IMR-90 (cell line): ENCODE measurements at regions not wholly inside any gene's neighbourhood (a gene's known extent, or its start where the extent isn't known, plus 50 kb on each side); places are given as distances from the start of the nearest gene placed in this dataset.

Experiments
- BHLHE40 ChIP-seq: fragments of 150-350 bp; IDR thresholded peaks from 2 replicates; pipeline ENCODE4 v1.6.1; 2016; ENCODE audit warnings: mild to moderate bottlenecking, low read depth, low read length
- CTCF ChIP-seq: conservative IDR thresholded peaks from 2 replicates; pipeline ENCODE4 v1.5.1; 2012; ENCODE audit warnings: mild to moderate bottlenecking, low read depth, low read length, improper control_type of control experiment
- ELK1 ChIP-seq: fragments of 150-350 bp; IDR thresholded peaks from 2 replicates; pipeline ENCODE4 v1.6.1; 2016; ENCODE audit warnings: low read depth, mild to moderate bottlenecking, low read length, moderate library complexity, borderline replicate concordance
- FOS ChIP-seq: fragments of 150-350 bp; IDR thresholded peaks from 2 replicates; pipeline ENCODE4 v1.6.1; 2016; ENCODE audit warnings: low read depth, low read length
- MAFK ChIP-seq: IDR thresholded peaks from 2 replicates; pipeline ENCODE4 v1.6.1; 2012; ENCODE audit warnings: low read depth, low read length, improper control_type of control experiment
- MXI1 ChIP-seq: IDR thresholded peaks from 2 replicates; pipeline ENCODE4 v1.6.1; 2012; ENCODE audit warnings: low read depth, mild to moderate bottlenecking, low read length, moderate library complexity, borderline replicate concordance
- NFE2L2 ChIP-seq: fragments of 150-350 bp; IDR thresholded peaks from 2 replicates; pipeline ENCODE4 v1.6.1; 2016; ENCODE audit warnings: low read depth, mild to moderate bottlenecking, low read length
- POLR2A ChIP-seq: IDR thresholded peaks from 2 replicates; pipeline ENCODE4 v1.6.1; 2012; ENCODE audit warnings: mild to moderate bottlenecking, low read depth, low read length
- RAD21 ChIP-seq: IDR thresholded peaks from 2 replicates; pipeline ENCODE4 v1.6.1; 2012; ENCODE audit warnings: low read length, improper control_type of control experiment
- RFX5 ChIP-seq: IDR thresholded peaks from 2 replicates; pipeline ENCODE4 v1.8.0; 2012; ENCODE audit warnings: low read depth, mild to moderate bottlenecking, low read length, moderate library complexity
- USF2 ChIP-seq: fragments of 150-350 bp; IDR thresholded peaks from 2 replicates; pipeline ENCODE4 v1.6.1; 2017; ENCODE audit warnings: mild to moderate bottlenecking, antibody characterized with exemption, low read length, low read depth

GRCh38 chr18:8930990-8931616, 171.4 kb upstream of the NDUFV2 start:
- TF ChIP-seq CTCF (no peak), FOS (no peak), NFE2L2 (no peak), RFX5 (no peak), RAD21 (no peak), USF2 (no peak), POLR2A (no peak), ELK1 (no peak), MAFK (no peak), BHLHE40 (no peak), MXI1 (no peak)
